Left renal cortex interstitium (tissue), 4 donors: ENCODE measurements at regions not wholly inside any gene's neighbourhood (a gene's known extent, or its start where the extent isn't known, plus 50 kb on each side); places are given as distances from the start of the nearest gene placed in this dataset.

Experiments
- DNase-seq, 4 donors: peaks; one replicate each; pipeline ENCODE4 v3.0.0-alpha.2; 2013; ENCODE audit warnings: low read depth in 4 of 4, low spot score in 2 of 4, missing footprints in 1 of 4

DNA sequence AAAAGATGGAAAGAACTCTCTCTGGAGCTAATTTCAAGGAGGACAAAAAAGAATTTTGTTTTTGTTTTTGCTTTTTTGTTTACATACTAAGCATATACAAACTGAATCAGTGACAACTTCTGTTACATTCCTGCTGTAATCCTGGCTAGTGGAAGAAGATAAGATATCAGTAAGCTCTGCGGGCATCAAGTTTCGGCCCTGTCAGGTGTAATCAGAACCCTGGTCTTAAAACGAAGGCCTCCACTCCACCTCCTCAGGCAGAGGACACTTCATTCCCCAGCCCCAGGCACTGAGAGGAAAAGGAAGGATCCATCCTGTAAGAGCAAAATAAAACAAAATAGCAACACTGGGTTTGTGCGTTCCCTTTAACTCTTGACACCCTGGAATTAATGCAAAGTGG, 88.9 kb upstream of the ARHGAP29 start:
- no peak for DNase-seq

- no peak for DNase-seq
These were observed 88.3 kb upstream of the ARHGAP29 start for GRCh38 chr1:94325377-94326302.

GRCh38 chr1:94324178-94324544, 86.8 kb upstream of the ARHGAP29 start:
- no peak for DNase-seq

- no peak for DNase-seq
These were observed 86.2 kb upstream of the ARHGAP29 start for GRCh38 chr1:94323311-94324177.

GRCh38 chr1:94322696-94323095, 85.3 kb upstream of the ARHGAP29 start:
- DNase-seq: no peak

DNA sequence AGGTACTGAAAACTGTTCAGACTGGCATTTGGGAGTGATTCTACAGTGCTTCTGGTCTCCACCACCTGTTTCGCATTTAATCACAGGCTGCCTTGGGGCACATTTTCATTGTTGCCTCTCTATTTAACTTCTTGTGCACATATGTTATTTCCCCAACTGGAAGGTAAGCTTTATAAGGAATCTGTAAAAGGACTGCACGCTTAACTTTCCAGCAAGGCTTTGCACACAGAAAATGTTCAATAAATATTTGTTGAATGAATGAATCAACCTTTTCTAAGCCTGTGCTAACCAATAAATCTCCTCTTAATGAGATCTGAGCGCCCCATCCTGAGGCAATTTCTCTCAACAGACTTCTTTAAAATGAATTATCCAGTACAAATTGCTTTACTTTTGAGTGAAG, 84.3 kb upstream of the ARHGAP29 start:
- DNase-seq: no peak

- no peak for DNase-seq
These were observed 82.1 kb upstream of the ARHGAP29 start for GRCh38 chr1:94319319-94320102.

GRCh38 chr1:94318505-94319030, 81.2 kb upstream of the ARHGAP29 start:
- no peak for DNase-seq

GRCh38 chr1:94317790-94318188, 80.4 kb upstream of the ARHGAP29 start:
- no peak for DNase-seq

DNA sequence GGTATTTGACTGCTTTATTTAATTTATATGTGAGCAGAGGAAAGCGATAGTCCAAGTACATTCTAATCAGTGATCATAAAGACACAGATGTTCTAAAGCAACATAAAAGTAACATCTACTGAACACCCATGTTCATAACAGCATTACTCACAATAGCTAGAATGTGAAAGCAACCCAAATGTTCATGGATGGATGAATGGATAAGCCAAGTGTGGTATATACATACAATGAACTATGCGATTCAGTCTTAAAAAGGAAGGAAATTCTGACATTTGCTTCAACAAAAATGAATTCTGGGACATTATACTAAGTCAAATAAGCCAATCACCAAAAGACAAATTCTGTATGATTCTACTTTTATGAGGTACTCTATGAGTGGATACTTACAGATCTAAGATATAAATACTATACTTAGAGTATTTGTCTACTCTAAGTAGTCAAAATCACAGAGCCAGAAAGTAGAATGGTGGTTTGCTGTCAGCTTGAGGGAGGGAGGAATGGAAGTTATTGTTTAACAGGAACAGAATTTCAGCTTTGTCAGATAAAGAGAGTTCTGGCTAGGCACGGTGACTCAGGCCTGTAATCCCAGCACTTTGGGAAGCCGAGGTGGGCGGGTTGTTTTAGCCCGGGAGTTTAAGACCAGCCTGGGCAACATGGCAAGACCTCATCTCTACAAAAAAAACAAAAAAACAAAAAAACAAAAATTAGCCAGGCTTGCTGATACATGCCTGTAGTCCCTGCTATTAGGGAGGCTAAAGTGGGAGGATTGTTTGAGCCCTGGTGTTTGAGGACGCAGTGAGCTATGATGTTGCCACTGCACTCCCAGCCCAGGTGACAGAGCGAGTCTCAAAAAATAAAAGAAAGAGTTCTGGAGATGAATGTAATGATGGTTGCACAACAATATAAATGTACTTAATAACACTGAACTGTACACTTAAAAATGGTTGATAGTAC, 79.7 kb upstream of the ARHGAP29 start:
- DNase-seq: no peak

DNA sequence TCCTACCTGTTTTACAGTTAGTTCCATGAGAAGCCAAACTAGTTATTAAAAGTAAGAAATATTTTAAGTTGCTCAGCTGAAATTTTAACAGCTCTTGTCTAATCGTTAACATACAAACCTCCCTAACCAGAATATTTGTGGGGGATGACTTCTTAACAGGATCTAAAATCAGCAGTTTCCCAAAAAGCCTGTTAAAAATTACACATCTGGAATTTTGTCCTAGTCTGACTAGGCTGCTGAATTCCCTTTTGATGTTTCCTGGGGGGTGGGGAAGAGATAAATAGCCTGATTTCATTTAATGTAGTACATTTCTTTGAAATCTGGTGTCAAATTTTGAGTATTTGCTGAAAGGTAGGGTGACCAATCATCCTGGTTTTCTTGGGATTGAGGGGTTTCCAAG, 78.8 kb upstream of the ARHGAP29 start:
- no peak for DNase-seq

DNA sequence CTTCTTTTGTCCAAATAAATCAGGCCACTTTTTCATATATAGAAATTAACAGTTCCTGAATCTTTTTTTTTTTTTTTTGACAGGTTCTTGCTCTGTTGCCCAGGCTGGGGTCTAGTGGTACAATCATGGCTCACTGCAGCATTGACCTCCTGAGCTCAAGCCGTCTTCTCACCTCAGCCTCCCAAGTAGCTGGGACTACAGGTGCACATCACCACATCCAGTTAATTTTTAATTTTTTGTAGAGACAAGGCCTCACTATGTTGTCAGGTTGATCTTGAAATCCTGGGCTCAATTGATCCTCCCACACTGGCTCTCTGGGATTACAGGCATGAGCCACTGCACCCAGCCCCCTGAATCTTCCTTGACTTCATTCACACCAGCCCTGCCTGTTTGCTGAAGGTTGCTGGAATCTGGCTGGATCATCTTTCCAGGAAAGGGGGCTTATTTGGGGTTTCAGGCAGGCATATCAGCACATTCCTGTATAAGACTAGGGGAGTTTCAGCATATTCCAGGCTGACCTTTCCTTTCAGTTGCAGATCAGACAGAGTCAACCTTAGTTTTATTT, 78.2 kb upstream of the ARHGAP29 start:
- no peak for DNase-seq

GRCh38 chr1:94314222-94314858, 77.0 kb upstream of the ARHGAP29 start:
- DNase-seq: no peak

- no peak for DNase-seq
These were observed 73.3 kb upstream of the ARHGAP29 start for GRCh38 chr1:94310570-94311270.

DNA sequence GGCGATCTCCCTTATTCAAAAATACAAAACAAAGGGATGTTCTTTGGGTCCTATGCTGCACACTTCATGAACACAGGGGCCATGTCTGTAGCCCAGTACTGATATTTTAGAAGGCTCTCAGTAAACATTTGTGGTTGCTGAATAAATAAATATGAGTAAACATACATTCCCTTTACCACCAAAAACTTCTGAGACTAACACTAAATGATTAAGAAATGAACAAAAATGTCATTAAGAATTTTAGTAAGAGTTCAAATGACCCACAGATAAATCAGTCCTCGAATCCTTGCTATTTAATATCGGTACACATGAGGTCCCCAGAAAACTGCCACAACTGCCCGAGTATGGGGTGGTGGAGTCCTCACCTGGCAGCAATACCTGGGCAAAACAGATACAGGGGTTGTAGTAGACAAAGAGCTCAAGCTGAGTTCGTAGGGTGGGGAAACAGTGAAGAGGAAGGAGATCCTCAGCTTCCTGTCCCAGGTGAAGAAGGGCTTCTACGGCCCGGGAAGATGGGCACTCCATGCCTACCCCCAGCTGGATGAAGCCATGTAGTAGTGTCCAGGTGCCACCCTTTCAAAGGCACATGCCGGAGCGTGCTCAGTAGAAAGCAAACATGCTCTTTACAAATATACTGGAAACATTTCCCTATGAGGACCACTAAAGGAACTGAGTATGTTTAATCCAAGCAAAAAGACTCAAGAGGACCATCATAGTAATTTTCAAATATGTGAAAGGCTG, 72.6 kb upstream of the ARHGAP29 start:
- no peak for DNase-seq

DNA sequence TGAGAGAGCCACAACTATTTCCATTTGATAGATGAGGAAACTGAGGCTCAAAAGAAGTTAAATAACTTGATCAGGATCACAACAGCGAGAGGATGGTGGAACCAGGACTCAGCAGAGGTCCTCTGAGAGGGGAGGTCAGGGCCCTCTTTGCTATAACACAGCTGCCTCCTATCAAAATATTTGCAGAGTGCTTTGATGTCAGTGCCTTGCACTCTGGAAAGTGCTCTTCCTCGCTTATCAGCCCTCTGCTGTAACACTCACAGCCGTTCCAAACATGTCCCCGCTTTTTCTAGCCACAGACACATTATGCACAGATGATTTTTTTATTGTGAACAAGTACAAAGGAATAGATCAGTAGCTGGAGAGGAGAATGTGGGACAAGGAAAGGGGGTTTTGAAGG, 71.8 kb upstream of the ARHGAP29 start:
- DNase-seq: no peak

GRCh38 chr1:94306521-94306920, 69.1 kb upstream of the ARHGAP29 start:
- no peak for DNase-seq
